ENCODE measurements at regions not wholly inside any gene's neighbourhood (a gene's known extent, or its start where the extent isn't known, plus 50 kb on each side); places are given as distances from the start of the nearest gene placed in this dataset.

DNA sequence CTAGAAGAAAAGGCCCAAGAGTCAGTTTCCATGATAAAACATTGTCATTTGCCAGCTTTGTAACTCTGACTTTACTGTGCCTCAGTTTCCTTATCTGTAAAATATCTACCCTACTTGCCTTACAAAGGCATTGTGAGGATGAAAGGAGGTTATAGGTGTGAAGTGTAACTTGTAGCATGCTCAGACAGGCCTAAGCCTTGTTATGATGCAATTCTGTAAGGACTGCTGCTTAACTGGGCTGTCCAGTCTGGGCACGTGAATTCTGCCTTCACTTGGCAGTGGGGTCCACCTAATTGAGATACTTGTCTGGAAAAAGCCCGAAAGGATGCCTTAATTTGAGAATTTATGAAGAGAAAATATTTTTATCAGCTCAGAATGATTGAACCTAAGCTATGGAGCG lies 114.5 kb upstream of the DYRK2 start:
- TF ChIP-seq, protein P1, sequence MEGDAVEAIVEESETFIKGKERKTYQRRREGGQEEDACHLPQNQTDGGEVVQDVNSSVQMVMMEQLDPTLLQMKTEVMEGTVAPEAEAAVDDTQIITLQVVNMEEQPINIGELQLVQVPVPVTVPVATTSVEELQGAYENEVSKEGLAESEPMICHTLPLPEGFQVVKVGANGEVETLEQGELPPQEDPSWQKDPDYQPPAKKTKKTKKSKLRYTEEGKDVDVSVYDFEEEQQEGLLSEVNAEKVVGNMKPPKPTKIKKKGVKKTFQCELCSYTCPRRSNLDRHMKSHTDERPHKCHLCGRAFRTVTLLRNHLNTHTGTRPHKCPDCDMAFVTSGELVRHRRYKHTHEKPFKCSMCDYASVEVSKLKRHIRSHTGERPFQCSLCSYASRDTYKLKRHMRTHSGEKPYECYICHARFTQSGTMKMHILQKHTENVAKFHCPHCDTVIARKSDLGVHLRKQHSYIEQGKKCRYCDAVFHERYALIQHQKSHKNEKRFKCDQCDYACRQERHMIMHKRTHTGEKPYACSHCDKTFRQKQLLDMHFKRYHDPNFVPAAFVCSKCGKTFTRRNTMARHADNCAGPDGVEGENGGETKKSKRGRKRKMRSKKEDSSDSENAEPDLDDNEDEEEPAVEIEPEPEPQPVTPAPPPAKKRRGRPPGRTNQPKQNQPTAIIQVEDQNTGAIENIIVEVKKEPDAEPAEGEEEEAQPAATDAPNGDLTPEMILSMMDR (conservative IDR thresholded peaks at IDR 0.05), result no peak
- no peak for DNase-seq (ENCODE audit: extremely low spot score, unreplicated experiment)
- H3K36me3 Mint-ChIP-seq, result no peaks in the 10 kb centered on the region
- H3K27ac Mint-ChIP-seq, result no peak overlapping the region
- no peaks in the 10 kb centered on the region for H3K9me3 Mint-ChIP-seq
- H3K4me3 Mint-ChIP-seq, result no peak overlapping the region
- H3K4me1 Mint-ChIP-seq (ENCODE audit: unreplicated experiment), result peaks cover 5% of the 10 kb centered on the region
- no peaks in the 10 kb centered on the region for H3K27me3 Mint-ChIP-seq

DNA sequence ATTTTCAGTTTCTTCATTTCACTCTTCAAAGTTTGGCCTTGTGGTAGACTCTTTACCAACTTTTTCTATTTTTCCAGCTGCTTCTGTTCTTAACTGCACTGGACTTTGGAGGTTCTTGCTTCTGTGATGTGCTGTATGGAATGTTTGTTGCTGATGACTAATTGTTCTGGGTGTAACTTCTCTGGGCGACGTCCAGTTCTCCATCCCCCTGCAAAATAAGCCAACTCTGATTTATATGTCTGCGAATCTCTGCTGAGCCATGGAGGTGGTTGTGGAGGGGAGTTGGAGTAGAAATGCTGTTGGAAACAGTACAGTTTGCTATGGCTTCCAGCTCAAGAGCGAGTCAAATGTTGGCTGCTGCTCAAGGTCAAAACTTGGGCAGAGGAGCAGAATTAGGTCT lies 113.9 kb upstream of the DYRK2 start:
- DNase-seq (ENCODE audit: extremely low spot score, unreplicated experiment), result no peak
- Mint-ChIP-seq H3K27ac (no peak overlapping the region), H3K4me3 (no peak overlapping the region), H3K36me3 (no peaks in the 10 kb centered on the region), H3K4me1 (ENCODE audit: unreplicated experiment) (peaks cover 5% of the 10 kb centered on the region), H3K9me3 (no peaks in the 10 kb centered on the region), H3K27me3 (no peaks in the 10 kb centered on the region)
- TF ChIP-seq, protein P1 (conservative IDR thresholded peaks at IDR 0.05), result no peak

DNA sequence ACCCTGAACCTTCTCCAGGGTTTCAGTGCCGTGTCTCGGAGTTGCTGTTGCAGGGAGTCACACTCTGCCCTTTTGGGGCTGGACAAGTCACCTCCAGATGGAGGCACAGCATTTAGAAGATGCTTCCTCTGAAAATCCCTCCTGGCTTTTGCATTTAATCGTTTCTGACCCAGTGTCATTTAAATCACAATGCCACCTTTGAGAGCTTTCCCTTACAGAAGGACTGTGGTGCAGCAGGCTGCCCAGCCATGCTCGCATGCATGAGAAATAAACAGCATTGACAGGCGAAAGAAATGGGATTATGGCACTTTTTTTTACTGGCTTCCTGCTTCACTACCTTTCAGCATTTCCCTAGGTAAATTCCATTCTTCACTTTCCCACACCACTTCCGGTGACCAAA lies 113.4 kb upstream of the DYRK2 start:
- no peak for DNase-seq (ENCODE audit: extremely low spot score, unreplicated experiment)
- Mint-ChIP-seq H3K27me3 (no peaks in the 10 kb centered on the region), H3K4me3 (no peak overlapping the region), H3K4me1 (ENCODE audit: unreplicated experiment) (peaks cover 5% of the 10 kb centered on the region), H3K27ac (no peak overlapping the region), H3K36me3 (no peaks in the 10 kb centered on the region), H3K9me3 (no peaks in the 10 kb centered on the region)
- TF ChIP-seq, protein P1 (conservative IDR thresholded peaks at IDR 0.05), result no peak

DNA sequence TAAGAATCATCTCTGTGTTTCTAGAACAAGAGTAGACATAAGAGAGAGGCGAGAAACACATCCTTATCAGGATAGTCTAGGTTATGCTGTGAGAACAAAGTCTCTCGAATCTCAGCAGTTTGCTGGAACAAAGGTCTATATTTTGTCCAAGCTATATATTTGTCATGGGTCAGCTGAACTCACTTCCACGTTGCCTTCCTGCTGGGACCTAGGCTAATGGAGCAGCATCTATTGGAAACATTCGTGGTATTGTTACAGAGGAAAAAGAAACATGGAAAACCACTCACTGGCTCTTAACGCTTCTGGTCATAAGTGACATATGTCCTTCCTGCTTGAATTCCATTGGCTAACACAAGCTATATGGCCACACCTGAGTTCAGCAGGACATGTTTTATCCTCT lies 112.6 kb upstream of the DYRK2 start:
- no peak overlapping the region for H3K4me3 Mint-ChIP-seq
- H3K27me3 Mint-ChIP-seq, result no peaks in the 10 kb centered on the region
- no peak for DNase-seq (ENCODE audit: extremely low spot score, unreplicated experiment)
- TF ChIP-seq, protein P1 (conservative IDR thresholded peaks at IDR 0.05), result no peak
- no peaks in the 10 kb centered on the region for H3K36me3 Mint-ChIP-seq
- no peaks in the 10 kb centered on the region for H3K9me3 Mint-ChIP-seq
- H3K27ac Mint-ChIP-seq, result no peak overlapping the region
- peaks cover 12% of the 10 kb centered on the region for H3K4me1 Mint-ChIP-seq (ENCODE audit: unreplicated experiment)

DNA sequence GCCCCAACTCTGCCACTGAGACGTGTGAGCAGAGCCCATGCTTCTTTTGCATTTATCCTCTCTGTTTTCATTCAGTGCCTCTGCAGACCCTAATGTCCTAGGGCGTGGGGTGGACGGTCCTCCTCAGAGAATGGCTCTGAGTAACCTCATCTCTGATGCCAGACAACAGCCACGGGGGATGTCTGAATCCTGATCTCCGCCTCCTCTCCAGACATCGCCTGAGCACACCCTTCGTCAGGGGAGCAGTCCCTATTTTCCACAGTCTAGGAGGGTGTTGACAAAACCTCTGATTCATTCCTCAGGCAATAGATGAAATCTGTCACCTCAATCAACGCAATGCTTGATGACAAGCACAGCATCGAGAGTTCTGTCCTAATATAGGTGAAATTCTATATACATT lies 109.2 kb upstream of the DYRK2 start:
- Mint-ChIP-seq H3K9me3 (no peaks in the 10 kb centered on the region), H3K36me3 (no peaks in the 10 kb centered on the region), H3K27ac (no peak overlapping the region), H3K27me3 (no peaks in the 10 kb centered on the region), H3K4me1 (ENCODE audit: unreplicated experiment) (peaks cover 15% of the 10 kb centered on the region), H3K4me3 (no peak overlapping the region)
- no peak for DNase-seq (ENCODE audit: extremely low spot score, unreplicated experiment)
- TF ChIP-seq, protein P1 (conservative IDR thresholded peaks at IDR 0.05), result no peak

DNA sequence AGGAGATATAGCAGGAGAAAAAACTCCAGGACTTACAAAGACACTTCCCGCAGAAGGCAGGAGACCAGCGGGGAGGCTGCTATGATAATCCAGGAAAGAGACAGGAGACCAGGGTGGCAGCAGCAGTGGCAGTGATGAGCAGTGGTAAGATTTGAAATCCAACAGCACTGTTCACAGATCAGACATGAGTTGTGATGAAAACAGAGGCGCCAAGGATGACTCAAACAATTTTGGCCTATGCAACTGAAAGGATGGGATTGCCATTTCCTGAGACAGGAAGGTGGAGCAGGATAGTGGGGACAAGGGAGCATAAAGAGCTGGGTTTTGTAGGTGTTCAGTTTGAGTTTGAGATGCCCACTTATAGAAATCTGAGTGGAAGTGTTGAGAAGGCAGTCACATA lies 108.6 kb upstream of the DYRK2 start:
- DNase-seq (ENCODE audit: extremely low spot score, unreplicated experiment), result no peak
- H3K27ac Mint-ChIP-seq, result no peak overlapping the region
- no peaks in the 10 kb centered on the region for H3K27me3 Mint-ChIP-seq
- no peaks in the 10 kb centered on the region for H3K9me3 Mint-ChIP-seq
- no peak overlapping the region for H3K4me3 Mint-ChIP-seq
- TF ChIP-seq, protein P1 (conservative IDR thresholded peaks at IDR 0.05), result no peak
- H3K36me3 Mint-ChIP-seq, result no peaks in the 10 kb centered on the region
- H3K4me1 Mint-ChIP-seq (ENCODE audit: unreplicated experiment), result peaks cover 15% of the 10 kb centered on the region

Measured in type B pancreatic cell (in vitro differentiated cells).